ENCODE measurements at regions not wholly inside any gene's neighbourhood (a gene's known extent, or its start where the extent isn't known, plus 50 kb on each side); places are given as distances from the start of the nearest gene placed in this dataset.
"Not testable (repeated sequence)": the region's sequence is repeated elsewhere in the genome, so short reads cannot be mapped to it uniquely, and the experiment has no call there.

- H3K27ac ChIP-seq, result no peak overlapping the region
- DNase-seq (ENCODE audit: low read depth, low spot score), result no peak
Measured at GRCh38 chr4:79223993-79224776, 101.7 kb downstream of the NAA11 start.

- no peak overlapping the region for H3K27ac ChIP-seq
Measured at GRCh38 chr4:79217025-79217424, 108.8 kb downstream of the NAA11 start.

GRCh38 chr4:79213702-79214101 is 112.2 kb downstream of the NAA11 start:
- H3K27ac ChIP-seq, result no peak overlapping the region

More at GRCh38 chr4:79217025-79217424, 108.8 kb downstream of the NAA11 start:
- DNase-seq (ENCODE audit: low read depth, low spot score), result no peak

GRCh38 chr4:79213010-79213409 is 112.9 kb downstream of the NAA11 start:
- no peak overlapping the region for H3K27ac ChIP-seq
- DNase-seq (ENCODE audit: low read depth, low spot score), result no peak

More at GRCh38 chr4:79213702-79214101, 112.2 kb downstream of the NAA11 start:
- no peak for DNase-seq (ENCODE audit: low read depth, low spot score)

GRCh38 chr4:79212311-79212710 is 113.5 kb downstream of the NAA11 start:
- H3K27ac ChIP-seq, result no peak overlapping the region
- no peak for DNase-seq (ENCODE audit: low read depth, low spot score)

GRCh38 chr4:79211490-79211889 is 114.4 kb downstream of the NAA11 start:
- H3K27ac ChIP-seq, result no peak overlapping the region
- no peak for DNase-seq (ENCODE audit: low read depth, low spot score)

- H3K27ac ChIP-seq, result no peak overlapping the region
- DNase-seq (ENCODE audit: low read depth, low spot score), result no peak
Measured at GRCh38 chr4:79210636-79211049, 115.2 kb downstream of the NAA11 start.

GRCh38 chr4:79209822-79210635 is 115.8 kb downstream of the NAA11 start:
- peak overlapping the region; percentile 8 for H3K27ac ChIP-seq
- no peak for DNase-seq (ENCODE audit: low read depth, low spot score)

GRCh38 chr4:79209081-79209480 is 116.8 kb downstream of the NAA11 start:
- DNase-seq (ENCODE audit: low read depth, low spot score), result no peak
- peak overlapping the region; percentile 8 for H3K27ac ChIP-seq

GRCh38 chr4:79207281-79207680 is 118.6 kb downstream of the NAA11 start:
- H3K27ac ChIP-seq, result peak overlapping the region; percentile 77

GRCh38 chr4:79206660-79207059 is 119.2 kb downstream of the NAA11 start:
- peak overlapping the region; percentile 77 for H3K27ac ChIP-seq
- DNase-seq (ENCODE audit: low read depth, low spot score), result no peak

More at GRCh38 chr4:79207281-79207680, 118.6 kb downstream of the NAA11 start:
- no peak for DNase-seq (ENCODE audit: low read depth, low spot score)

GRCh38 chr4:79205121-79205520 is 120.7 kb downstream of the NAA11 start:
- no peak for DNase-seq (ENCODE audit: low read depth, low spot score)
- peak overlapping the region; percentile 77 for H3K27ac ChIP-seq

- no peak for DNase-seq (ENCODE audit: low read depth, low spot score)
- no peak overlapping the region for H3K27ac ChIP-seq
Measured at GRCh38 chr4:79201971-79202370, 123.9 kb downstream of the NAA11 start.

GRCh38 chr4:79199743-79200142 is 126.1 kb downstream of the NAA11 start:
- DNase-seq (ENCODE audit: low read depth, low spot score), result no peak
- no peak overlapping the region for H3K27ac ChIP-seq

GRCh38 chr4:79198951-79199587 is 126.8 kb downstream of the NAA11 start:
- DNase-seq (ENCODE audit: low read depth, low spot score), result no peak
- H3K27ac ChIP-seq, result no peak overlapping the region

- peak overlapping the region; percentile 42 for H3K27ac ChIP-seq
- peak; percentile 31 for DNase-seq (ENCODE audit: low read depth, low spot score)
Measured at GRCh38 chr4:79197275-79198009, 128.4 kb downstream of the NAA11 start.

GRCh38 chr4:79191292-79191691 is 134.6 kb downstream of the NAA11 start:
- not testable (repeated sequence) for H3K27ac ChIP-seq; DNase-seq (ENCODE audit: low read depth, low spot score)

- H3K27ac ChIP-seq, result no peak overlapping the region
- DNase-seq (ENCODE audit: low read depth, low spot score), result no peak
Measured at GRCh38 chr4:79185526-79186045, 140.3 kb downstream of the NAA11 start.

GRCh38 chr4:79184476-79184875 is 141.4 kb downstream of the NAA11 start:
- H3K27ac ChIP-seq, result no peak overlapping the region
- no peak for DNase-seq (ENCODE audit: low read depth, low spot score)

GRCh38 chr4:79182209-79182608 is 143.7 kb downstream of the NAA11 start:
- no peak for DNase-seq (ENCODE audit: low read depth, low spot score)
- H3K27ac ChIP-seq, result no peak overlapping the region
